Retinal pigment epithelial cell (primary cell): ENCODE measurements at regions not wholly inside any gene's neighbourhood (a gene's known extent, or its start where the extent isn't known, plus 50 kb on each side); places are given as distances from the start of the nearest gene placed in this dataset.

Source experiments
- DNase-seq: peaks from one replicate; pipeline ENCODE4 v3.0.0-alpha.2; 2010; ENCODE audit warnings: low read depth
- H3K4me3 ChIP-seq: 2 replicates; pipeline ENCODE4 v1.5.1; 2011; ENCODE audit warnings: mild to moderate bottlenecking, low read length, control low read depth, moderate library complexity
- TF ChIP-seq, protein P1 (sequence below): conservative IDR thresholded peaks from 2 replicates; pipeline ENCODE4 v1.5.1; 2011; ENCODE audit warnings: low read depth, low read length, control low read depth, inconsistent platforms

GRCh38 chr7:25906003-25906402, 246.0 kb upstream of the NFE2L3 start:
- TF ChIP-seq, protein P1, sequence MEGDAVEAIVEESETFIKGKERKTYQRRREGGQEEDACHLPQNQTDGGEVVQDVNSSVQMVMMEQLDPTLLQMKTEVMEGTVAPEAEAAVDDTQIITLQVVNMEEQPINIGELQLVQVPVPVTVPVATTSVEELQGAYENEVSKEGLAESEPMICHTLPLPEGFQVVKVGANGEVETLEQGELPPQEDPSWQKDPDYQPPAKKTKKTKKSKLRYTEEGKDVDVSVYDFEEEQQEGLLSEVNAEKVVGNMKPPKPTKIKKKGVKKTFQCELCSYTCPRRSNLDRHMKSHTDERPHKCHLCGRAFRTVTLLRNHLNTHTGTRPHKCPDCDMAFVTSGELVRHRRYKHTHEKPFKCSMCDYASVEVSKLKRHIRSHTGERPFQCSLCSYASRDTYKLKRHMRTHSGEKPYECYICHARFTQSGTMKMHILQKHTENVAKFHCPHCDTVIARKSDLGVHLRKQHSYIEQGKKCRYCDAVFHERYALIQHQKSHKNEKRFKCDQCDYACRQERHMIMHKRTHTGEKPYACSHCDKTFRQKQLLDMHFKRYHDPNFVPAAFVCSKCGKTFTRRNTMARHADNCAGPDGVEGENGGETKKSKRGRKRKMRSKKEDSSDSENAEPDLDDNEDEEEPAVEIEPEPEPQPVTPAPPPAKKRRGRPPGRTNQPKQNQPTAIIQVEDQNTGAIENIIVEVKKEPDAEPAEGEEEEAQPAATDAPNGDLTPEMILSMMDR, result no peak
- no peak for DNase-seq
- no peak overlapping the region for H3K4me3 ChIP-seq

DNA sequence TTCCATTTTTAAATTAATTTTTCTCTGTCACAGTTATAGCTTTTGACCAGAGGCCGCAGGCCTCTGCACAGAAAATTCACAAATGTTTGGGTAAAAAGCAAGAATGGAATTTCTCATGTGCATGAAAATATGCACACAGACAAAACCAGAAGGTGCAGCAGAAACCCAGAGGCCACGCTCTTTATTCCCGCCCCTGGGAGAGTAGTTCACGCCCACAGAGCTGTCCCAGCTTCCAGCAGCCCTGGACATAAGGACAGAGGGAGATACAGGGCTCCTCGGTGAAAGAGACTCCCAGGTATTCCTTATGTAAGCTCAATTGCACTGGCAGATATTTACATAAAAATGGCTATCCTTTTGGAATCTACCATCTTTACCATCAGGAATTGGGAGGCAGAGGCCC, 245.2 kb upstream of the NFE2L3 start:
- DNase-seq, result no peak
- TF ChIP-seq, protein P1, result no peak
- H3K4me3 ChIP-seq, result no peak overlapping the region

DNA sequence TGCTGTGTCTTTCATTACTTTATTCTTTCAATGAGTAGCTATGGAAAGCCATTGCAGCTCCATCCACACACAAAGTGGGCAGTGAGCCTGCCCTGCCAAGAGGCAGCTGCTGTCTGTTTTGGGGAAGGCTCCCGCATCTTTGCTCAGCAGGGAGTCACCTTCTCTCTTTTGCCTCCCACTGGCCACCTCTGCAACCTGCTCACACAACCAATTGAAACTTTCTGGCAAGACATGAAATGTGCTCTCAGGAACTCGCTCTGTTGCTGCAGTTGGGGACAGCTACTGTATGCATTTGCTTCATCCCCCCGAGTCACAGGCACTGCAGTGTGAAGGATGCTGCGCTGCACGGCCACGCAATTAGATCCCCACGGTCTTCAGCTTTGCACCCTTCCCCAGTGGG, 244.8 kb upstream of the NFE2L3 start:
- H3K4me3 ChIP-seq, result no peak overlapping the region
- no peak for DNase-seq
- TF ChIP-seq, protein P1, result no peak

GRCh38 chr7:25907731-25908130, 244.3 kb upstream of the NFE2L3 start:
- H3K4me3 ChIP-seq, result no peak overlapping the region
- TF ChIP-seq, protein P1, result no peak
- no peak for DNase-seq

GRCh38 chr7:25908154-25908949, 243.6 kb upstream of the NFE2L3 start:
- no peak for DNase-seq
- no peak overlapping the region for H3K4me3 ChIP-seq
- TF ChIP-seq, protein P1, result no peak

- TF ChIP-seq, protein P1, result no peak
Observed at GRCh38 chr7:25911738-25912607, 240.0 kb upstream of the NFE2L3 start.

More at GRCh38 chr7:25911738-25912607, 240.0 kb upstream of the NFE2L3 start:
- no peak for DNase-seq
- H3K4me3 ChIP-seq, result no peak overlapping the region
